Epithelial cell of proximal tubule (primary cell): ENCODE measurements at regions not wholly inside any gene's neighbourhood (a gene's known extent, or its start where the extent isn't known, plus 50 kb on each side); places are given as distances from the start of the nearest gene placed in this dataset.

Experiments
- DNase-seq: peaks from one replicate; pipeline ENCODE4 v3.0.0-alpha.2; 2011; ENCODE audit warnings: low read depth
- H3K4me3 ChIP-seq: 2 replicates; pipeline ENCODE4 v1.5.1; 2011; ENCODE audit warnings: low read depth, mild to moderate bottlenecking, low read length
- CTCF ChIP-seq: conservative IDR thresholded peaks from 2 replicates; pipeline ENCODE4 v1.5.1; 2012; ENCODE audit warnings: low read depth, mild to moderate bottlenecking, low read length

GRCh38 chr18:75120521-75120920, 88.4 kb downstream of the PTGR3 start:
- no peak for TF ChIP-seq CTCF
- H3K4me3 ChIP-seq = no peak overlapping the region
- no peak for DNase-seq

- no peak overlapping the region for H3K4me3 ChIP-seq
- no peak for DNase-seq
- no peak for TF ChIP-seq CTCF
Observed at GRCh38 chr18:75116809-75117208, 92.1 kb downstream of the PTGR3 start.

- no peak for DNase-seq
- TF ChIP-seq CTCF = no peak
- H3K4me3 ChIP-seq = no peak overlapping the region
Observed at GRCh38 chr18:75116165-75116564, 92.8 kb downstream of the PTGR3 start.

GRCh38 chr18:75115514-75115913, 93.4 kb downstream of the PTGR3 start:
- TF ChIP-seq CTCF = no peak
- DNase-seq = no peak
- no peak overlapping the region for H3K4me3 ChIP-seq
